Ammon's horn (tissue), 1 donor: ENCODE measurements at regions not wholly inside any gene's neighbourhood (a gene's known extent, or its start where the extent isn't known, plus 50 kb on each side); places are given as distances from the start of the nearest gene placed in this dataset.
"Not testable (repeated sequence)": the region's sequence is repeated elsewhere in the genome, so short reads cannot be mapped to it uniquely, and the experiment has no call there.

Experiments
- DNase-seq: peaks from one replicate; pipeline ENCODE4 v3.0.0-alpha.2; 2016; ENCODE audit warnings: low spot score

- no peak for DNase-seq
Measured at GRCh38 chr10:133020193-133020817, 67.4 kb upstream of the ADGRA1 start.

GRCh38 chr10:133019651-133020050 is 68.1 kb upstream of the ADGRA1 start:
- no peak for DNase-seq

- DNase-seq, result no peak
Measured at GRCh38 chr10:133019191-133019590, 68.5 kb upstream of the ADGRA1 start.

- no peak for DNase-seq
Measured at GRCh38 chr10:133018491-133018890, 69.2 kb upstream of the ADGRA1 start.

GRCh38 chr10:133017203-133017601 is 70.5 kb upstream of the ADGRA1 start:
- DNase-seq, result no peak

- DNase-seq, result no peak
Measured at GRCh38 chr10:133016493-133017202, 71.1 kb upstream of the ADGRA1 start.

GRCh38 chr10:133015816-133016462 is 71.8 kb upstream of the ADGRA1 start:
- DNase-seq, result no peak

- DNase-seq, result no peak
Measured at GRCh38 chr10:133015321-133015720, 72.4 kb upstream of the ADGRA1 start.

- DNase-seq, result no peak
Measured at GRCh38 chr10:133014416-133015210, 72.2 kb upstream of the CFAP46 start.

GRCh38 chr10:133013463-133013862 is 71.1 kb upstream of the CFAP46 start:
- peak; percentile 8 for DNase-seq

GRCh38 chr10:133012573-133013359 is 70.4 kb upstream of the CFAP46 start:
- no peak for DNase-seq

GRCh38 chr10:133011882-133012281 is 69.5 kb upstream of the CFAP46 start:
- no peak for DNase-seq

- not testable (repeated sequence) for DNase-seq
Measured at GRCh38 chr10:133011393-133011792, 69.0 kb upstream of the CFAP46 start.

- not testable (repeated sequence) for DNase-seq
Measured at GRCh38 chr10:133010843-133011179, 68.4 kb upstream of the CFAP46 start.

GRCh38 chr10:133010095-133010842 is 67.9 kb upstream of the CFAP46 start:
- DNase-seq, result peak; percentile 16

GRCh38 chr10:133009218-133009950 is 67.0 kb upstream of the CFAP46 start:
- peak; percentile 24 for DNase-seq

GRCh38 chr10:133008736-133009135 is 66.4 kb upstream of the CFAP46 start:
- no peak for DNase-seq

GRCh38 chr10:133008196-133008595 is 65.8 kb upstream of the CFAP46 start:
- no peak for DNase-seq

GRCh38 chr10:133007360-133007858 is 65.0 kb upstream of the CFAP46 start:
- DNase-seq, result no peak

- no peak for DNase-seq
Measured at GRCh38 chr10:133006806-133007205, 64.4 kb upstream of the CFAP46 start.
